GM21367 (cell line): ENCODE measurements at regions not wholly inside any gene's neighbourhood (a gene's known extent, or its start where the extent isn't known, plus 50 kb on each side); places are given as distances from the start of the nearest gene placed in this dataset.
"Not testable (repeated sequence)": the region's sequence is repeated elsewhere in the genome, so short reads cannot be mapped to it uniquely, and the experiment has no call there.

Experiments
- ATAC-seq: cut with Tn5 transposase; IDR thresholded peaks from one replicate; pipeline ENCODE4 v1.9.1; 2021; ENCODE audit not compliant: unreplicated experiment

GRCh38 chr3:98702166-98702565 lies 61.0 kb upstream of the ST3GAL6 start:
- ATAC-seq = no peak

GRCh38 chr3:98705212-98705611 lies 57.9 kb upstream of the ST3GAL6 start:
- ATAC-seq = no peak

- no peak for ATAC-seq
These were observed 57.4 kb upstream of the ST3GAL6 start for GRCh38 chr3:98705694-98706093.

GRCh38 chr3:98708681-98709080 lies 54.5 kb upstream of the ST3GAL6 start:
- ATAC-seq = not testable (repeated sequence)

- ATAC-seq = no peak
These were observed 53.7 kb upstream of the ST3GAL6 start for GRCh38 chr3:98709441-98709840.

- no peak for ATAC-seq
These were observed 53.0 kb upstream of the ST3GAL6 start for GRCh38 chr3:98710067-98710659.

GRCh38 chr3:98711426-98711825 lies 51.7 kb upstream of the ST3GAL6 start:
- ATAC-seq = no peak

GRCh38 chr3:98712726-98713125 lies 50.4 kb upstream of the ST3GAL6 start:
- ATAC-seq = no peak

GRCh38 chr3:98713332-98713731 lies 49.8 kb upstream of the ST3GAL6 start:
- not testable (repeated sequence) for ATAC-seq
